Glomerular endothelial cell (primary cell): ENCODE measurements at regions not wholly inside any gene's neighbourhood (a gene's known extent, or its start where the extent isn't known, plus 50 kb on each side); places are given as distances from the start of the nearest gene placed in this dataset.

Experiments used
- DNase-seq: peaks from one replicate; pipeline ENCODE4 v3.0.0-alpha.2; 2011; ENCODE audit warnings: low read depth, low spot score; ENCODE audit errors: extremely low read depth

DNA sequence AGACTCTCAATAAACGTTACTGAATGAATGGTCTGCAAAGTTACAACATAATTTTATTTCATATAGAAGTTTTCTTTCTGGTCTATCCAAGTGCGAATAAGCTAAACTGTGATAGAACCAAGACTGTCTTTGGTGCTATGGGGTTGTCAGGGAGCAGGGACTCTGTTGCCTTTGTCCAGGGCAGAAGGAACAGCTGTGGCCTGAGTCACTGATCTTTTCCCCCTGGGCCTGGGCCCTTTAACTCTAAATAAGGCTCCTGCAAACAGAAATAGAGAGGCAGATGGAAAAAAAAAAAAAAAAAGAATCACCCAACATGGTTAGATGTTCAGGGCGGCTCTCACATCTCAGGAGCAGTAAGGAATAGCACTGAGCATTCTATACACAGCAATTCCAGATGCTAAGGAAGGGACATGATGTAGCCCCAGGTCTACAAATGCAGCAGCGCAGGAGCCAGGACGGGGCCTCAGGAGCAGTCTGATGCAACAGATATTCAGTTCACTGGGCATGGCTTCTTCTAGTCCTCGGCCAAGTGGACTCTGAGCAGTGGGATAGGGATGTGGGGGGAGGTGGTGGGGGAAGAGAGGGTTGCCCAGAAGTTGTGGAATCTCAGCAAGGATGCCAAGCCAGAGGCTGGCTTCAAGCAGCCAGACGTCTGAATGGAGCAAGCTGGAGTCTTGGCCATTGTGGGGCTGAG is 247.1 kb upstream of the SIX2 start:
- no peak for DNase-seq

DNA sequence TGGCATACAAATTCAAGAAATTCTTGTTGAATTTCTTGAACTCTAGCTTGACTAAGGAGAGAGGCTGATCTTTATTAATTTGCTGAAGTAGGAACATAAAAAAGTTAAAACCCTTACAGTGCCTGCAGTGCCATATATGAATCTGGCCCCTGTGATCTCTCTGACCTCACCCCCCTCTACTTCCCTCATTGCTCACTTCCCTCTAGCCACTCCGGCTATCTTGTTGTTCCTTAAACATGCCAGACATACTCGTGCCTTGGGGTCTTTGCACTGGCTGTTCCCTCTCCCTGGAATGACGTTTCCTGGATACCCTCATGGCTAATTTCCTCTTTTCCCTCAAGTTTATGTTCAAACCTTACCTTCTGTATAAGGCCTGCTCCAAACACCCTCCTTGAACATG is 246.3 kb upstream of the SIX2 start:
- DNase-seq, result no peak

DNA sequence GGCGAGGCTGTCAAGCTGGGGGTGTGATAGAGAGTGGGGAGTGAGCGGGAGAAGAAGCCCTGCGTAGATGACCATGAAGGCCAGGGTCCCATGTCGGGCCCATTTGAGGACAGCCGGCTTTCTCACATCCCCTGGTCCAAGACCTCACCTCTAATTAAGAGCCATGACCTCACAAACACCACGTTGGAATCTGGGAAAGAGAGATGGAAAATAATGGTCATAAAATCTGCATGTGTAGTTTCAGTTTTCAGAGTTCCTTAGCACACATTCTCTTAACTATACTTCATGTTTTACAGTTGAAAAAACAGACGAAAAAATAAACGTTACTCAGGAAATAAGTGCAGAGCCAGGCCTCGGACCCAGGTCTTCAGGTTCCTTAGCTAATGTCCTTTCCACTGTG is 244.8 kb upstream of the SIX2 start:
- no peak for DNase-seq

DNA sequence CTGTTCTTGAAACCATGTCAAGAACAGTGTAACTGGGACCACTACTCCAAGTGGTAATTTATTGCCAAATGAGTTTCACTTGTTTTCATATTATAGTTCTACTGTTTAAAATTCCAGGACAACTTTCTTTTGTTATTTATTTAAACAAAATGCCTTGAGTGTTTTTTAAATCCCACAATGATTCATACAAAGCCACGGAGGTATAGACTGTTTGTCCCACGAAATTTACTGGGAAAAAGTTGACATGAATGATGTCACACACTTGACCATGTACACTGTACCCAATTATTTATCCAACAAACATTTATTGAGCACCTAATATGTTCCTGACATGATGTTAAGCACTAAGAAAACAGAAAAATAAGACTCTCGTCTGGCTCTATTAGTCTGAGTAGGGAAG is 243.9 kb upstream of the SIX2 start:
- DNase-seq, result no peak

DNA sequence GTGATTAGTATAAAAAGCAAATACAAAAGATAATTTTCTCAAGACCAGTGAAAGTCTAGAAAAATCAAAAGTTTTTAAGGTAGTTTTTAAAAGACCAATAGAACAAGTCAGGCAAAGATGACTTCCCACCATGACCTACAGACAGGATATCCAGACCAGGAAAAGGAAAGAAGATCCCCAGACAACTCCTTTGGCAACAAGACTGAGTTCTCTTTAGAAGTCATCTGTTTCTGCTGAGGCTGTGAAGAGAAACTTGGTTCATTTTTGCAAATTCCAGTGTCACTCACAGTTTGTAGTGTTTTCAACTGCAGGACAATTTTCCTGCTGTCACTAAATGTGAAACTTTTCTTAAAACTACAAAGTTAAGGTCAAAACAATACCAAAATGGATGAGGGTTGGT is 240.9 kb upstream of the SIX2 start:
- no peak for DNase-seq

DNA sequence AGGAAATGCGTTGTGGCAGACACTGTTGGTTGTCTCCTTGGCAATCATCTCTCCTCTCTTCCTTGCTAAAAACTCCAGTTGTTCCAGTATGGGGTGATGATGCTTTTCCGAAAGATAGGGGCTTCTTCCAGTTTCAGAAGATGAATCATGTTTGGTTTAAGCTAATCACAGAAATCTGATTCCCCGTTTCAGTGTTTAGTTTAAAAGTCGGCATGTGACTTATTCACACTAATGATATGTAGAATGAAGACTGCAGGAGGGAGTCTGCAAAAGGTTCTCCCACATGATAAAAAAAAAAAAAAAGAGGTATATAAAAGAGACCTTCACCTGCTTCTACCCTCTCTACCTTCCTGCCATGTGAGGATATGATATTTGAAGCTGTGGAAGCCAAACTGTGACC is 239.0 kb upstream of the SIX2 start:
- DNase-seq, result no peak

DNA sequence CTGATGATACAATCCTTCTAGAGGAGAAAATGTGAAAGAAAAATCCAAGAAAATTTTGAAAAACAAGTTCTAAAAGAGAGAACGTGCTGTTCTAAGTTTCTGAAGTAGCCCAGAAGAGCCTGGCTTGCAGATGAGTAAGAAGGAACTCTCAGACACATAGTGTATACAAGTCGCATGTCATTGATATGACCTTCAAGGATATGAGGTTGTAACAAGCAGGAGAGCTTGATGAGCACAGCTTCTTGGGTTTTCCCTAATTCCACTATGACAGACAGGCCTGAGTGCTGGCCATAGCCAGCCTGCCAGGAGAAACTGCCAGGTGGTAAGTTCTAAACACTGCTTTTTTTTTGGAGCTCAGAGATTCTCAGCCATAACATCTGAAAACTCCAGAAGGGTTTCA is 235.7 kb upstream of the SIX2 start:
- no peak for DNase-seq

DNA sequence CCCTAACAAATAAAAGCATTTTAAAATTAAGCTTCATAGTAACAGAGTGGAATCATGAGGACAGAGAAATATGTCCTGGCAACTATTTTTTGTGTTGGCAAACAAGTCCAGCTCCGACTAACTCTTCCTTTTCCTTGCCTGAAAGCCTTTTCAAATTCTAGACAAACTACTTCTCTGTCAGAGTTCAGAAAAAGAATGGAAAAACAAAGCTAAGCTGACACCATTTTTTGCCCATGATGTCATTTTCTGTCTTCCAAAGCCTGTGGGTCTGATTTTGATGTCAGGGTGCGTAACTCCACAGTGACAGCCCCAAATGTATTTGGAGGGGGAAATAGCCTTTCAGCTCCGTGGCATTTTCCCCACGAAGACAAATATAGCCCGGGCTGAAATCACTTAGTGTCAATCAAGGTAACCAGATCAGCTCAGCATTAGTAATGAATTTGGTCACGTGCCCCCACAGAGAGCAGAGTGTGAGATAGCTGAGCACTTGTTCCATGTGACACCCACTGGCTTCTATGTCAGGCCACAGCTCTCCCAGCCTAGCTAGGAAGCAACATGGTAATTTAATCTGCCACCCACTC is 233.0 kb upstream of the SIX2 start:
- no peak for DNase-seq

DNA sequence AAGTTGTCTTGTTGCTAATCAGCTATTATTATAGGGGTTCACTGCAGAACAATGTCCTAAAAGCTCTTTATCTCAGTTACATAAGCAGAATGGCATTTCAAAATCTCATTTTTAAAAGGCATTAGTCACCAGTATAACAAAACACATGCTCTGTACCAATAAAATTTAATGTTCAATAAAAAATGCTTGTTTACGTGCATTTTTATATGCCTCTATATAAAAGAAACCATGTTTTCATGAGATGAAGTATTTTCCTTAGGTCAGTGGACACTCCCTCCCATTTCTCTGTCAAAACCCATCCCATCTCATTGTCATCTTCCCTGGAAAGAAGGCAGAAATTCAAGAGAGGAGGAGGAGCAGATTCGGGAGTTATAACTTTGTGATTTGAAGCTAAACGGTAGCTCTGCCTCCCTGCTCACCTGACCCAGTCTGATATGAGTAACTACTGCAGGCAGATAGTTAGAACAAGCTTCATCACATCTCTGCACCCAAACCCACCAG is 231.9 kb upstream of the SIX2 start:
- no peak for DNase-seq

DNA sequence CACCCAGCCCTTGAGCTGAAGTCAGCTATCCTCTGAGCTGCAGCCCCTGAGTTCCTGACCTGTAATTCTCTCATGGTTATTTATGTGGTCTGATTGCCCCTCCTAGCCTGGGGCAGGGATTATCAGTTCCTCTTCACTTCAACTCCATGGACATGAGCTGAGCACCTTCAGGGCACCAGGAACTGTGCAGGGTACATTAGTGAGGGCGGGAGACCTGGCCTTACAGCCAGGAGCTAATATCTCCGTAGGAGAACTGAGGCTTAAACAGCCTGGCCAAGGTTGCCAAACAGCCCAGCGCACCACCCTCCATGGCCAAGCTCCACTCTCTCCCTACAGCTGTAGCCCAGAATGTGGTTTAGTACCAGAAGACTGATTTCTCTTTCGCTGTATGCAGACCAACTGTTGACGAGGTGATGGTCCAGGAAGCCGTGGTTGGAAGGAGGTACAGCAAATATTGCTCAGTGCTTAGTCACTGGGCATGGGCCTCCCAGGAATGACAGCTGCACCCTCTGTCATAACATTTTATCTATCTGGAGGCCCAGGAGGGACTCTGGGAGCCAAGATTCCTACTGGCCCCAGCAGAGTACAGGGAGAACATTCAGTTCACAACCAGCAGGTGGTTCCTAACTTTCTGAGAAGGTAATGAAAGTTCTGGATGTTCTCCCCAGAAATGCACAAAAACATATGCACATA is 228.7 kb upstream of the SIX2 start:
- DNase-seq, result no peak

DNA sequence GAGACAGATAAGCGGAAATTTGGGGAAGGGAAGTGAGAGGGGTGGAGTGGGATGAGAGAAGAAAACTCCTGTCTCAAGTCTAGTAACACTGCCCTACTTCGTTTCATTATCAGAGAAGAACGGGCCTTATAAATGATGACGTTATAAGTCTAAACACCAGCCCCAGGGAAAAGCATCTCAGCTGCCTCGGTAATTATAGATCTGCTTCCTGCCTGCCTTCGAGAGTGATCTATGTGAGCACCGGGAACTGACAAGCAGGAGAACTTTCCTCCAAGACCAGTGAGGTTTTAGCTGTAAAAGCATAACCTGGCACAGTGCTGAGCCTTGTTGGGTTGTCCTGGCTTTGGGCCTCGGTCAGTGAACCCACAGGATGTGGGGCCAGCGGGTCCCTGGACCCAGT is 227.9 kb upstream of the SIX2 start:
- no peak for DNase-seq

DNA sequence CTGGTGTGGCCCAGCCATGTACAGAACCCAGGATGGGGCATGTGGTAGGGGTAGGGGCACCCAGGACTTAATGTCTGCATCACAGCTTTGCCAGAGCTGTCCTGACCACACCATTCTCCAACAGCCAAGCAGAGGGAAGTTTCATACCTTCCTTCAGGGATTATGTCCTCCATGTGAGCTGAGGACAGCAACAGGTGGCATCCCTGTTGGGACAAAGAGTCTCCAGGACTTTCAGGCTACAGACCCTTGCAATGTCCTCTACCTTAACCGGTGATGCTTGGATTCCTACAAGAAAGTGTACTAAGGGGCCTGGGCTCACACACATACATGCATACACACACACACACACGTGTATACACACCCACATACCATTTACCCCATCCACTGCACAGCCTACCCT is 227.0 kb upstream of the SIX2 start:
- DNase-seq, result no peak

DNA sequence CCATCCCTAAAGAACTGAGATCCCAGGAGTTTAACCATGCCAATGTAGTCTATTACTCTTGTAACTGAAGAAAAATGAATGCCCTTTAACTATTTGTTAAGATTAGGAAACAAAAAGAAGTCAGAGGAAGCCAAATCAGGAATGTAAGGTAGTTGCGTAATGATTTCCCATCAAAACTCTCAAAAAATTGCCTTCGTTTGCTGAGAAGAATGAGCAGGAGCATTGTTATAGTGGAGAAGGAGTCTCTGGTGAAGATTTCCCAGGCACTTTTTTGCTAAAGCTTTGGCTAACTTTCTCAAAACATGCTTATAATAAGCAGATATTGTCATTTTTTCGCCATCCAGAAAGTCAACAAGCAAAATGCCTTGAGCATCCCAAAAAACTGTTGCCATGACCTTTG is 224.0 kb upstream of the SIX2 start:
- no peak for DNase-seq

DNA sequence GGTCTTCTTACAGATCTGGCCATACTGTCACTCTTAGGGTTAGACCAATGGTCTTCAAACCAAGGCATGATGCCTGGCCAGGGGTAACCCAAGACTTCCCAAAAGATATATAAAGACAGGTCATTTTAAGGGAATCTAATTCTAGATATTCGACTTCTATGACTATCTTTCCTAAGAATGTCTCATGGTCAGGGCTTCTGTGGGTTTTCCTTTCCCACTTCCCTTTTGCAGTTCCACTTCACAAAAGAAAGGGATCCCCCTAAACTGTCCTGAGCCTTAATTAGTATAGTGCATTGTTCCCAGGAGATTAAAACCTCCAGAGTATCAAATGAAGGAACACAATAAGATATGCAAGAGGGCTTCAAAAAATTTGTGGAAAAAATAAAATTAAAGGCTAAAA is 223.6 kb upstream of the SIX2 start:
- no peak for DNase-seq

DNA sequence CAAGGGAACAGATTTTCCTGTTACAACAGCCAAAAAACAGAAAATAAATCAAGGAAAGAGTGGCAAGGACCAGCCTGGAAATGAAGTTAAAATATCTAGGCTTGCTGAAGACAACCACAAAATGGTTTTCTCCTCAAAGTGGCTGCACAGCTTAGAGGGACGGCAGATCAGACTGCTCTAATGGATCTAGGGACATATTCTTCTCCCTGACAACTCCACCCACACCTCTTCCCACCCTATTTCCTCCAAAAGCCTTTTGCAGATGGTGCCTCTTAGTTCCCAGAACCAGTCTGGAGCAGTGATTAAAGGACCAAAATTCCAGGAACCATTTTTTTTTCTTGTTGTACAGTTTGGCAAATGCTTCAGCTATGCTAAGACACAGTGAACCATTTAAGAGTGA is 220.2 kb upstream of the SIX2 start:
- no peak for DNase-seq

DNA sequence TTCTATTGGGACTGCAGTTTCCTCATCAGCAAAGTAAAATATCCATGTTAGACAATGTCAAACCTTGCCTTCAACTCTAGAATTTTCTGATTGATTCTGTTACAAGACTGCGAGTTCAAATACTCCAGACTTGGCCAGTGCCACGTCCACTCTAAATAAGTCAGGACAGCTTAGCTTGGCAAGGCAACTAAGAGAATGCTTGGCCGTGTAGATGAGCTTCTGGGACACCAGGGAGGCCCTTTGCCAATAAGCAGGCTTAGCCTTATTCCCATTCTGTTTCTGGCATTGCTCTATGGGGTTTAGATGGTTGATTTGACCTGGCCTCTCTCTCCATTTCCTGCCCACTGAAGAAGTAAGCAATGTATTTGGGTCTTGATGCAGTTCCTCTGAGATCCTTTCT is 218.1 kb upstream of the SIX2 start:
- no peak for DNase-seq

DNA sequence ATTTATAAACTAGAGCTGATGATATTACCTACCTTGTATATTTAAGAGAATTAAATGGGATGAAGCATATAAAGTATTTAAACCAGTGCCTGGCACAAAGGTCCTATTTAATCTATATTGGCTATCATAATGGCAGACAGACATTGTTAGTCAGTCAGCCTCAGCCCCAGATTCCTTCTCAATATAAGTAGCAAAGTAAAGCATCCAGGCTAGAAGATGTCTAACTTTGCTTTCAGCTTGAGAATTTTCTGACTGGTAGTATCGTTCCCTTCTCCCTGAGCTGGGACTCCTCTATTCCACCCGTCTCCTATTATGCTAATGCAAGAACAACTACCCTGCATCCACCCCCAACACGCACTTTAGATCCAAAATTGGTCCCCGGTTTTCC is 215.7 kb upstream of the SIX2 start:
- DNase-seq, result no peak

DNA sequence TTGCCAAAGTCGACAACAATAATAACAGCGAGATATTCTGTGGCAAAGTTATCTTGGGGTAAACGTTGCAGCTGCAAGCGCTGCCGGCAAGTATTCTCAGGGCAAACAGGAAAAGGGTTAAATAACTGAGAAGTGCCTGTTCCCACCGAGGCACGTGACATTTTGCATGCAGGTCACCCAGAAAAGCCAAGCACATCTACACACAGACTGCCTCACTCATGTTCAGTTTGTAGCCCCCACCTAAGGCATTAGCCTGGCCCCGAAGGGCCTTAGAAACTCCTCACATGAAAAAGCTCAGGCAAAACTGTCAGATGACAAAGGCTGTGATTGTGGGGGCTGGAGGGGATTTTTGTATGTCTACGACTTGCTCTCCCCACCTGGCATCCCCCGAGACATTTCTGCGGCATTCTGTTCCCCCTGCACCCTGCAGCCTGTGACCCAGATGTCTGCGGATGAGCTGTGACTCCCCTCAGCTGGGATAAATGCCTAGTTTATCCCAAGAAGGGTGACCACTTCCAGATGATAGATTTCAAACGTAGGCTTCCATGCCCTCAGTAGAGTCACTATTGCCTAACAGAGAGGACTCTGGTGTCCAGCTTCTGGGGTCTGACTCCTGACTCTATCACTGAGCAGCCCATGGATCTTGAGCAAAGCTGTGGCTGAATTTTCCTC is 215.2 kb upstream of the SIX2 start:
- no peak for DNase-seq

DNA sequence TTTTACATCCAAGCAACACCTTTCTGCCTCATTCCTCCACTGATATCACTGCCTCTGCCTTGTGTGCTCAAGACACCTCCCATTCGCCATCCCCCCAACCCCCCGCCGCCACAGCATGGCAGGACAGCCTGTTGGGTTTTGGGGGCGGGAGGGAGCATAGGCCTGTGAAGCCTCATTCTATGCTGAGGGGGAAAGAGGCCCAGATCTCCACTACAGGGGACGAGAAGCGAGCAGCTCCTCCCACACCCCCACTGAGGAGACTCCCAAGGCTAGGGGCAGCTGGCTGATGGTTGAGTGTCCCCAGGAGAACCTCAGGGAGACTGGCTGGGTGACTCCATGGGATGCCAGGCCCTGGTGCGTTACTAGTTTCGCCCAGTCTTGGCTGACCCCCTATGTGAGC is 214.3 kb upstream of the SIX2 start:
- no peak for DNase-seq

DNA sequence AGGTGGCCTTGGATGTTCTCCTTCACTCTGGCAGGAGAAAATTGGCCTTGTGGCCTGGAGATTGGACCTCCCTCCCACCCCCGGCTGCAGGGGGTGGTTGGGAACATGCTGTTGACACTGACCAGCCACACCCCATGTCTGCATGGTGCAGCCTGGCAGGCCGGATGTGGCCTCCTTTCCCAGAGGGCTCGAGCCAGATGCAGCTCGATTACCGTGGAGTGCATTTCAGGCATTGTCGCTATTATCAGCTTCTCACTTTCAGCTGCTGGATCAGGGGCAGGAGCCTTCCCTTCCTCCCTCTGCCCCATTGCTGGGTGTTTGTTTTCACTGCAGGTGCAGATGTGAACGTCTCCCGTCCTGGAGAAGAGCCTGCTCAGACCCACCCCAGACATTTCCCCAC is 211.0 kb upstream of the SIX2 start:
- DNase-seq, result no peak

DNA sequence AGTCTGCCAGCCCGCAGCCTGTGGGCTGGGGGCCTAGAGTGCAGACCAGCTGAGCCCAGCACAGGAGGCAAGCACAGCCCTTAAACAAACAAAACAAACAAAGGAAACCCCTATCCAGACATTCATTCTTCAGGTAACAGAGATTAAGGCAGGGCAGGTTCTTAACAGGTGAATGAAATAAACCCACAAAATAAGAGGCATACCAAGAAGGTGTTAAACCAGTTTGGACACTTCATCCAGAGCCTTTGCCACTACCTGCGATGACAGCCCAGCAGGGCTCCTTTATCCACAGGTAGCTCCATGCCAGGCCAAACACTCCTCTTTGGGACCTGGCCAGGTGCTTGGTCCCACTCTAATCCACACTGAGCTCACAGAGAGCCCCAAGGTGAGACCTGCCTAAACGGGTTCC is 209.7 kb upstream of the SIX2 start:
- DNase-seq, result no peak

DNA sequence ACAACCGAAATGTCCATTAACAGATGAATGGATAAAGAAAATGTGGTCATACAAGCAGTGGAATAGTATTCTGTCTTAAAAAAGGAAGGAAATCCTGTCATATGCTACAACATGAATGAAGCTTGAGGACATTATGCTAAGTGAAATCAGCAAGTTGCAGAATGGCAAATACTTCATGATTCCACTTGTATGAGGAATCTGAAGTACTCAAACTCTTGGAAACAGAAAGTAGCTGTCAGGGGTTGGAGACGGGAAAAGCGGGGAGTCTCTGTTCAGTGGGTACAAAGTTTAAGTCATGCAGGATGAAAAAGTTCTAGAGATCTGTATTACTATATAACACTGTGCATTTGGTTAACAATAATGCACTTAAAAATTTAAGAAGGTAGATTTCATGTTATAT is 209.0 kb upstream of the SIX2 start:
- DNase-seq, result no peak
